H9 (cell line): ENCODE measurements at regions not wholly inside any gene's neighbourhood (a gene's known extent, or its start where the extent isn't known, plus 50 kb on each side); places are given as distances from the start of the nearest gene placed in this dataset.

Experiments used
- DNase-seq: peaks from one replicate; pipeline ENCODE4 v3.0.0-alpha.2; 2017
- H2AFZ ChIP-seq: one replicate; pipeline ENCODE4 v1.6.1; 2013; ENCODE audit warnings: mild to moderate bottlenecking, low read length, control low read depth, moderate library complexity
- H2AK5ac ChIP-seq: 2 replicates; pipeline ENCODE4 v1.6.1; 2013; ENCODE audit warnings: low read length, control low read depth, mixed read lengths; ENCODE audit not compliant: insufficient read length
- H2BK120ac ChIP-seq: one replicate; pipeline ENCODE4 v1.6.1; 2013; ENCODE audit warnings: low read depth, mild to moderate bottlenecking, low read length, control low read depth, inconsistent platforms; ENCODE audit not compliant: poor library complexity, severe bottlenecking
- H2BK12ac ChIP-seq: 2 replicates; pipeline ENCODE4 v1.6.1; 2013; ENCODE audit warnings: low read length, control low read depth, mixed read lengths, low read depth; ENCODE audit not compliant: insufficient read length
- H2BK15ac ChIP-seq: 2 replicates; pipeline ENCODE4 v1.6.1; 2013; ENCODE audit warnings: low read depth, low read length, control low read depth
- H2BK20ac ChIP-seq: one replicate; pipeline ENCODE4 v1.6.1; 2013; ENCODE audit warnings: low read depth, mild to moderate bottlenecking, low read length, control low read depth, inconsistent platforms; ENCODE audit not compliant: poor library complexity, severe bottlenecking
- H2BK5ac ChIP-seq: 2 replicates; pipeline ENCODE4 v1.6.1; 2013; ENCODE audit warnings: low read length, control low read depth, mixed read lengths; ENCODE audit not compliant: insufficient read length
- H3K14ac ChIP-seq: 2 replicates; pipeline ENCODE4 v1.6.1; 2013; ENCODE audit warnings: low read length, control low read depth; ENCODE audit not compliant: insufficient read depth
- H3K18ac ChIP-seq: 2 replicates; pipeline ENCODE4 v1.6.1; 2013; ENCODE audit warnings: low read depth, mild to moderate bottlenecking, mixed read lengths, low read length, control low read depth; ENCODE audit not compliant: insufficient read length
- H3K23ac ChIP-seq: 2 replicates; pipeline ENCODE4 v1.6.1; 2013; ENCODE audit warnings: low read length, control low read depth, mixed read lengths, low read depth; ENCODE audit not compliant: insufficient read length
- H3K23me2 ChIP-seq: 2 replicates; pipeline ENCODE4 v1.6.1; 2013; ENCODE audit warnings: low read depth, mild to moderate bottlenecking, mixed read lengths, low read length, control low read depth; ENCODE audit not compliant: insufficient read length, poor library complexity, severe bottlenecking
- H3K27ac ChIP-seq: 2 replicates; pipeline ENCODE4 v1.5.1; 2013; ENCODE audit warnings: low read length, control low read depth, mixed read lengths, low read depth; ENCODE audit not compliant: insufficient read length
- H3K27me3 ChIP-seq: 2 replicates; pipeline ENCODE4 v1.6.1; 2013; ENCODE audit warnings: low read length, control low read depth, inconsistent platforms; ENCODE audit not compliant: insufficient read depth
- H3K4ac ChIP-seq: 2 replicates; pipeline ENCODE4 v1.6.1; 2013; ENCODE audit warnings: low read depth, mild to moderate bottlenecking, control low read depth, inconsistent platforms, low read length, moderate library complexity
- H3K4me1 ChIP-seq: 2 replicates; pipeline ENCODE4 v1.6.1; 2013; ENCODE audit warnings: low read length, control low read depth, inconsistent platforms; ENCODE audit not compliant: insufficient read depth
- H3K4me2 ChIP-seq: 2 replicates; pipeline ENCODE4 v1.6.1; 2013; ENCODE audit warnings: low read length, control low read depth, mixed read lengths; ENCODE audit not compliant: insufficient read length, insufficient read depth
- H3K56ac ChIP-seq: 2 replicates; pipeline ENCODE4 v1.6.1; 2013; ENCODE audit warnings: low read depth, mild to moderate bottlenecking, mixed read lengths, low read length, control low read depth; ENCODE audit not compliant: insufficient read length
- H3K79me1 ChIP-seq: 2 replicates; pipeline ENCODE4 v1.6.1; 2013; ENCODE audit warnings: low read depth, mild to moderate bottlenecking, moderate library complexity, low read length, control low read depth, inconsistent platforms; ENCODE audit not compliant: insufficient read depth, poor library complexity, severe bottlenecking
- H3K79me2 ChIP-seq: 2 replicates; pipeline ENCODE4 v1.6.1; 2013; ENCODE audit warnings: low read length, control low read depth, inconsistent platforms; ENCODE audit not compliant: insufficient read depth
- H3K9ac ChIP-seq: 2 replicates; pipeline ENCODE4 v1.6.1; 2013; ENCODE audit warnings: low read length, control low read depth, mixed read lengths; ENCODE audit not compliant: insufficient read length; ENCODE audit errors: extremely low read depth
- H3K9me3 ChIP-seq: one replicate; pipeline ENCODE4 v1.6.1; 2013; ENCODE audit warnings: low read depth, low read length, inconsistent platforms; ENCODE audit not compliant: control insufficient read depth
- H3T11ph ChIP-seq: one replicate; pipeline ENCODE4 v1.6.1; 2013; ENCODE audit warnings: mild to moderate bottlenecking, low read length, control low read depth, inconsistent platforms
- H4K20me1 ChIP-seq: one replicate; pipeline ENCODE4 v1.6.1; 2013; ENCODE audit not compliant: control insufficient read depth, insufficient read length, insufficient read depth
- H4K5ac ChIP-seq: 2 replicates; pipeline ENCODE4 v1.6.1; 2013; ENCODE audit warnings: low read depth, mild to moderate bottlenecking, mixed read lengths, low read length, control low read depth; ENCODE audit not compliant: insufficient read length
- H4K8ac ChIP-seq: replicated peaks from 2 replicates; pipeline ENCODE4 v1.6.1; 2013; ENCODE audit warnings: low read length, control low read depth, mixed read lengths, low read depth; ENCODE audit not compliant: insufficient read length
- H4K91ac ChIP-seq: 2 replicates; pipeline ENCODE4 v1.6.1; 2013; ENCODE audit warnings: low read depth, mild to moderate bottlenecking, moderate library complexity, mixed read lengths, low read length, control low read depth; ENCODE audit not compliant: insufficient read length
- H3K27ac Mint-ChIP-seq, 3 experiments: 2 replicates in 2 of 3; 3 replicates in 1 of 3; pipeline ENCODE4 v1.8.0; 2020 to 2021; ENCODE audit warnings: mixed read lengths in 3 of 3, mild to moderate bottlenecking in 1 of 3, moderate library complexity in 1 of 3
- H3K27me3 Mint-ChIP-seq: 2 replicates; pipeline ENCODE4 v1.8.0; 2021; ENCODE audit warnings: low read depth, mild to moderate bottlenecking, moderate library complexity, mixed read lengths
- H3K36me3 Mint-ChIP-seq, 3 experiments: 2 replicates in 2 of 3; 3 replicates in 1 of 3; pipeline ENCODE4 v1.8.0; 2020 to 2021; ENCODE audit warnings: low read depth in 3 of 3, mixed read lengths in 3 of 3; ENCODE audit not compliant: insufficient read depth in 1 of 3
- H3K4me1 Mint-ChIP-seq, 2 experiments: 2 replicates each; pipeline ENCODE4 v1.8.0; 2020; ENCODE audit warnings: mixed read lengths in 2 of 2
- H3K4me3 Mint-ChIP-seq, 2 experiments: 2 replicates in 1 of 2; 3 replicates in 1 of 2; pipeline ENCODE4 v1.8.0; 2020 to 2021; ENCODE audit warnings: mild to moderate bottlenecking in 2 of 2, mixed read lengths in 2 of 2, moderate library complexity in 1 of 2
- H3K9me3 Mint-ChIP-seq, 2 experiments: 2 replicates in 1 of 2; 3 replicates in 1 of 2; pipeline ENCODE4 v1.8.0; 2020; ENCODE audit warnings: mild to moderate bottlenecking in 2 of 2, mixed read lengths in 2 of 2, moderate library complexity in 1 of 2
- CTCF ChIP-seq: fragments of 200-600 bp; sonication (generic); conservative IDR thresholded peaks from 3 replicates; pipeline ENCODE4 v1.8.0; 2021; ENCODE audit warnings: antibody characterized with exemption, mild to moderate bottlenecking
- WGBS: extraction: QIAGEN DNeasy Blood & Tissue Kit; methylation state at CpG from one replicate; pipeline ENCODE4 v1.1.7; 2013; ENCODE audit warnings: missing lambda C conversion rate, low lambda C conversion rate, mixed read lengths; ENCODE audit not compliant: insufficient read length; ENCODE audit errors: extremely low coverage; 5-methylcytosine and 5-hydroxymethylcytosine counted together

GRCh38 chr4:138889216-138889615, 126.4 kb upstream of the NOCT start:
- H3T11ph ChIP-seq, result no peak overlapping the region
- peaks cover 4 to 23% (median 16%) of the 10 kb centered on the region in 3 experiments for H3K36me3 Mint-ChIP-seq
- H3K27ac Mint-ChIP-seq, result no peak overlapping the region; a peak in 1 of 7 replicates
- no peaks in the 10 kb centered on the region for H3K9me3 ChIP-seq
- no peak for DNase-seq
- peaks cover 30 to 33% of the 10 kb centered on the region in 2 experiments for H3K4me1 Mint-ChIP-seq
- no peak overlapping the region for H3K14ac ChIP-seq
- H4K8ac ChIP-seq, result no peak overlapping the region
- peaks cover 10% of the 10 kb centered on the region; the same call in 1 of the 2 replicates for H3K4me1 ChIP-seq
- H3K27me3 ChIP-seq, result no peaks in the 10 kb centered on the region
- H3K4me3 Mint-ChIP-seq, result no peak overlapping the region
- no peak overlapping the region for H3K4me2 ChIP-seq
- TF ChIP-seq CTCF, result no peak
- H3K27me3 Mint-ChIP-seq, result no peaks in the 10 kb centered on the region
- no peak overlapping the region for H3K23ac ChIP-seq
- H3K79me2 ChIP-seq, result no peaks in the 10 kb centered on the region
- H2BK12ac ChIP-seq, result no peak overlapping the region
- no peak overlapping the region for H3K18ac ChIP-seq
- no peak overlapping the region for H4K91ac ChIP-seq
- no peak overlapping the region for H2BK120ac ChIP-seq
- no peak overlapping the region for H2BK20ac ChIP-seq
- H3K79me1 ChIP-seq, result no peaks in the 10 kb centered on the region
- H4K5ac ChIP-seq, result no peak overlapping the region
- H4K20me1 ChIP-seq, result no peaks in the 10 kb centered on the region
- H3K27ac ChIP-seq, result no peak overlapping the region
- H3K56ac ChIP-seq, result no peak overlapping the region
- H2AK5ac ChIP-seq, result no peak overlapping the region
- no peak overlapping the region for H2AFZ ChIP-seq
- H3K9me3 Mint-ChIP-seq, result peaks cover 23 to 24% of the 10 kb centered on the region in 2 experiments
- no peak overlapping the region for H2BK15ac ChIP-seq
- no peak overlapping the region for H3K9ac ChIP-seq
- no CpG with 5 or more reads among the region's 3 CpGs for WGBS
- no peak overlapping the region for H3K4ac ChIP-seq
- no peak overlapping the region for H2BK5ac ChIP-seq
- no peaks in the 10 kb centered on the region for H3K23me2 ChIP-seq
